HG02852 (cell line): ENCODE measurements at regions not wholly inside any gene's neighbourhood (a gene's known extent, or its start where the extent isn't known, plus 50 kb on each side); places are given as distances from the start of the nearest gene placed in this dataset.

Experiments used
- ATAC-seq: cut with Tn5 transposase; IDR thresholded peaks from one replicate; pipeline ENCODE4 v1.9.1; 2021; ENCODE audit warnings: mild to moderate bottlenecking, moderate library complexity; ENCODE audit not compliant: unreplicated experiment

GRCh38 chr1:50300297-50300696 lies 122.9 kb downstream of the DMRTA2 start:
- ATAC-seq, result no peak

DNA sequence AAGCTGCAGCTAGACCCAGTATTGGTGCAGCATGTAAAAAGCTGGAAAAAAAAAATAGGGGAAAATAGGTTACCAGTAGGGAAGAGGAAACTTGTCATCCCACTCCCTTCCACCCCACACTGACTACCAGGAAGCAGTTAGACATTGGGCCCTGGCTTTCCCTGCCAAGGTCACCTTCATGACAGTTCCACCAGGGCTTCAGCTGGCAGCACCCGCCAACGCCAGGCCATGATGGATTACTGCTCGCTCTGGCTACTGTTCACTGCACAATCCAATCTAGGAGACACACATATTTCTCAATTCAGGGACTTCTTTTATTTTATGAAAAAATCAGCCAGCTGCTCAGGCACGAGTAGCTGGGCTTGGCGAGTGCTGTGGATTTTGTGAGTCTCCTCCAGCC lies 127.7 kb downstream of the DMRTA2 start:
- ATAC-seq, result no peak

GRCh38 chr1:50292276-50292675 lies 131.0 kb downstream of the DMRTA2 start:
- no peak for ATAC-seq

DNA sequence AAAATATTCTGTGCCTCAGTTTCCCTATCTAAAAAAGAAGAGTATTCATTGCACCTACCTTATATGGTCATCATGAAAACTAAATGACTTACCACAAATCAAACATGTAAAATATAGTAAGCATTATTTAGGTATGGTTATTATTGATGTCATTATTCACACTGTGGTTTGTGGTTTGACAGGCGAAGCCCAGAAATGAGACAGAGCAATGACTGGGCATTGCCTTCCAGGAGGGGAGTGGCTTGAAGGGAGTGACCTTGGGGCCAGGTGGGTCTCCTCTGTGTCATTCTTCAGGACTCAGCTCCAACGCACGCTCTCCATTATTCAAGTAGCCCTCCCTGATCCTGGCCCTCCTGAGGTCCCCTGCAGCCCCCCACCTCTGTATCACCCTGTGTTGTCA lies 133.7 kb downstream of the DMRTA2 start:
- no peak for ATAC-seq

GRCh38 chr1:50285994-50286393 lies 137.2 kb downstream of the DMRTA2 start:
- ATAC-seq, result no peak

GRCh38 chr1:50279622-50280330 lies 143.5 kb downstream of the DMRTA2 start:
- ATAC-seq, result no peak

DNA sequence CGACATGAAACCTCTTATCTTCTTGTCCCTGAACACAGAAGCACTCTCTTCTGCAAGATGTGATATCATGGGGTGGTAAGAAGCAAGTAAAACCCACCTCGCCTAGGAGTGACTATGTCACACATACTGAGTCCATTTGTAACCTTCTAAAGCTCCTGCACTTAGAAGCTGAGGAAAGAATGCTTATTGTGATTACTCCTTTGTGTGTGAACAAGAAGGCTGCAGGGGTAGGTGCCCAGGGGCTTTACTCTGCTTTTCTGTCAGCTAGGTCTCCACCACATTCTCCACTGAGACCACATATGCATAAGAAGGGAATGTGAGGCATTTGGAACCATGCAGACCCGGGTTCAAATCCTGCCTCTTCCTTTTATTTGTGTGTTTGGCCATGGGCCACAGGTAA lies 144.3 kb downstream of the DMRTA2 start:
- ATAC-seq, result no peak

- ATAC-seq, result no peak
These were observed 144.8 kb downstream of the DMRTA2 start for GRCh38 chr1:50278410-50278809.

- no peak for ATAC-seq
These were observed 147.7 kb downstream of the DMRTA2 start for GRCh38 chr1:50275566-50275965.

DNA sequence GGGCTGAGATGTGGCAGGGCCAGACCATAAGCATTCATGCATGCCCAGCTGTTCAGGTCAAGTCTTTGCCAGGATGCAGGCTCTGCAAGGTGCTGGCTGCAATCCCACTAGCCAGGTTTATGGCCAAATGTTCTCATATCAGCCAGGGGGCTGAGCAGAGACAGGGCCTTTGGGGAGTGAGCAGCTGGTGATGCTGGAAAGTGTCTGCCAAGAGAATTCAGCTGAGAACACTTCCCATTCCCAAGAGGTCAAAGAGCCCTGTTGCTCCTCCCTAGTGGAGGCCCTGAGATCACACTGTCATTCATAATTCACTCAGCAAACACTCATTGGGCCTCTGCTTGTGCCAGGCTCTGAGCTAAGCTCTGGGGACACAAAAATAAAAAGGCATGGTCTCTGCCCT lies 150.3 kb downstream of the DMRTA2 start:
- no peak for ATAC-seq

- ATAC-seq, result no peak
These were observed 151.2 kb downstream of the DMRTA2 start for GRCh38 chr1:50271968-50272578.

GRCh38 chr1:50271337-50271736 lies 151.9 kb downstream of the DMRTA2 start:
- no peak for ATAC-seq

GRCh38 chr1:50270926-50271325 lies 152.3 kb downstream of the DMRTA2 start:
- ATAC-seq, result no peak

- no peak for ATAC-seq
These were observed 155.2 kb downstream of the DMRTA2 start for GRCh38 chr1:50268049-50268448.

- no peak for ATAC-seq
These were observed 156.7 kb downstream of the DMRTA2 start for GRCh38 chr1:50266509-50266908.

DNA sequence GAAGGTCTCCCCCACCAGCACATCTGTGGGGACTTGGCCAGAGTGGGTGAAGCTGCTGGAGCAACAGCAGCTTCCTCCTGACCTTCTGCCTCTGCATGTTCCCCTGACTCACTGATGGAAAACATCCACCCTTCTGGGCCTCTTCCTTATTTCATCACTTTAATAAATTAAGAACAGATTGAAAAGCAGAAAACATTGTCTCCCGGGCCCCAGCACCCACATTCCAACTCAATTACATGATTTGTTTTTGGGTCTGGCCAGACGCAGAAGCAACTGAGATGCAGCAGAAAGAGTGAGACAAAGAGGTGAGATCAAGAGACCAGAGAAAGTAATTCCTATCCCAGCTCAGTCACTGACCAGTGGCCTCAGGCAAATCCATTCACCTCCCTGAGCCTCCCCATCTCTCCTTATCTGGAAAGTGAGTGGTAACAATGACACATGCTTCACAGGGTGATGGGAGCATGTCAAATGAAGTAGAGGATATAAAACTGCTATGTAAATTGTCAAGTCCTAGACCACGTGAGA lies 157.1 kb downstream of the ELAVL4 start:
- ATAC-seq, result no peak

DNA sequence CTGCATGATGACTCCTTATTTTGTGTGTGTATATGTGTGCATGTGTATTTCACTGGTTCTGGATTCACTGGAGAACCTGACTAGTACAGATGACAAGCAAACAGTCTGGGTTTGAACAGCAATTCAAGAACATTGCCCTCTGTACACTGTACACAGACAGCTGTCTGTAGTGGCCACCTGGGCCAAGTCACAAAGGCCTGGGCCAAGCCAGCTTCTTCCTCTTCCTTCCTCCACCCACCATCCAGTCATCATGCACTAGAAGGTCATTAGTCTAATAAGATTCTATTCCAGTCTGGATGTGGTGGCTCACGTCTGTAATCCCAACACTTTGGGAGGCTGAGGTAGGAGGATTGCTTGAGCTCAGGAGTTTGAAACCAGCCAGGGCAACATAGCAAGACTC lies 155.9 kb downstream of the ELAVL4 start:
- no peak for ATAC-seq

DNA sequence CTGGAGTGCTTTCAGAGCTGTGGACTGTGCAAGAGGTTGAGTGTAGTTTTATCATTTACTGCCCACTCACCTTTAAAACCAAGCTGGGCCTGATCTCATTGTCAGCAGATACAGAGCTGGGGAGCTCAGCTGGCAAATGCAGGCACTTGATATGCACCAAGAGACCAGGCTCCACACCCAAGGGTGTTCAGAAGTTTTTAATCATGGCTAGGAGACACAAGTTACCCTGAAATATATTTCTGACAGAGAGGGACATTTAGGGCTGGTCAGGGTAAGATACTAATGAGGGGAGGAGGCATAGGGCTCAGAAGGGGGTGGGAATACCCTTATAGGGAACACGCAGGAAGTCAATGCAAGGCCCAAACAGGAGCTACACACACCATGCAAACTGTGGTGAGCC lies 153.7 kb downstream of the ELAVL4 start:
- ATAC-seq, result no peak

DNA sequence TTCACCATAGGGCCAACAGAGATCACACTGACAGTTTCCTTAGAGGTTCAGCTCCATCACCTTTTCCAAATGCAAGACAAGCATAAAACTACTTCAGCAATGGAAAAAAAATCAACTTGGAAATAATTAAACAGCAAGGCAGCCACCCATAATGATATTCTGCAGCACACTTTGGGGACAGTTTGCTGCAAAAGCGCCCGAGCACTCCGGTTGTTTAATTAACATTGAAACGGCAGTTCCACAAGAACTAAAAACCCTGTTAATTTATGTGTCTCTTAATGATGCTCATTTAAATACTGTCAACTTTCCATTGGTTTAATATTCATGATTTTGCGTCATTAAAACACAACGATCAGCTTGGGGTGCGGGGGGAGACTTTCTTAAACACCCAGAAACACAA lies 153.2 kb downstream of the ELAVL4 start:
- ATAC-seq, result no peak

GRCh38 chr1:50257940-50258685 lies 149.4 kb downstream of the ELAVL4 start:
- ATAC-seq, result no peak

GRCh38 chr1:50257029-50257428 lies 148.3 kb downstream of the ELAVL4 start:
- ATAC-seq, result no peak
